HuH-7 (cell line): ENCODE measurements at regions not wholly inside any gene's neighbourhood (a gene's known extent, or its start where the extent isn't known, plus 50 kb on each side); places are given as distances from the start of the nearest gene placed in this dataset.
"Not testable (repeated sequence)": the region's sequence is repeated elsewhere in the genome, so short reads cannot be mapped to it uniquely, and the experiment has no call there.

Experiments
- DNase-seq: peaks from one replicate; pipeline ENCODE4 v3.0.0; 2011; ENCODE audit warnings: low spot score

DNA sequence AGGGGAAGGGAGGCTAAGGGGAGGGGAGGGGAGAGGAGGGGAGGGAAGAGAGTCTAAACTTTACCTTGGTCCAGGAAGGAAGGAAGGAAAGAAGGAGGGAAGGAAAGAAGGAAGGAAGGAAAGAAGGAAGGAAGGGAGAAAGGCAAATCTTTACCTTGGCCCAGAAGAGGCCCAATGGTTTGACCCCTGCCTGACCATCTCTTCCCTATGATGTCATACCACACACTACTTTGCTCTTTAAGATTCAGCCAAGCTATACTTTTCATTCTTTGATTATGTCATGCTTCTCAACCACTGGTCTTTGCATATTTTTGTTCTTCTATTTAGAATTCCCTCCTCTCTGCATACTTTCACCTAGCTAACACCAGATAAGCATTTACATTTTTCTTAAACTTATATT lies 1077.5 kb downstream of the PCDH9 start:
- no peak for DNase-seq

DNA sequence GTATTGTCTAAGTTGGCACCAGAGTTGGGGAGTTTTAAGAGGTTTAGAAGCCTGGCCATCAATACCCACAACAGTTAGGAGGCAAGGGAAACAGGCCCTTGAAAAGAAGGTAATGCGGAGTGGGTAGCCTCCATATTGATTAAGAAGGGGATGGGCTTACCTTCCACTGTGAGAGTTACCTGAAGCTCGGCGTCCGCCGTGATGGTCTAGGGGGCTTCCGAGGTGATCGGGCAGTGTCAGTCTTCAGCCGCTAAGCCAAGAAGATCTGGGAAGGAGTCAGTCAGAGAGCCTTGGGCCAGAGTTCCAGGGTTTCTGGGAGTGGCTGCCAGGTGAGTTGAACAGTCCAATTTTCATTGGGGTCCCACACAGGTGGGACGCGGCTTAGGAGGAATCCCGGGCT lies 1085.8 kb downstream of the PCDH9 start:
- not testable (repeated sequence) for DNase-seq

DNA sequence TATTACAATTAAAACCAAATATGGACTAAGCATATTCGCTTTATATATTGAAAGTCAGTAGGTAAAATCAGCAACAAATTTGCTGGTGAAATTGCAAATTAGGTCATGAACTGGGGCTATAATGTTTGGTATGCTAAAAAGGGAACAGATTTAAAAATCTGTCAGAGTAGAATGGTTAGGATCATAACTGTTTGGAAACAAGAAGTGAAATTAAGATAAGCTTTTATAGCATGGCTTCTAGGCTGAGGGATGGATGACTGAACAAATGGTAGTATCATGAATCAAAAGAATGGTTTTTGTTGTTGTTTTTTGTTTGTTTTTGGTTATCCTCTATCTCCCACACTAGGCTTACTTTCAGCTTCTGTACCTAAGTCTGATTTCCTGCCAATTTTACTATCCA lies 1090.4 kb downstream of the PCDH9 start:
- DNase-seq: no peak

DNA sequence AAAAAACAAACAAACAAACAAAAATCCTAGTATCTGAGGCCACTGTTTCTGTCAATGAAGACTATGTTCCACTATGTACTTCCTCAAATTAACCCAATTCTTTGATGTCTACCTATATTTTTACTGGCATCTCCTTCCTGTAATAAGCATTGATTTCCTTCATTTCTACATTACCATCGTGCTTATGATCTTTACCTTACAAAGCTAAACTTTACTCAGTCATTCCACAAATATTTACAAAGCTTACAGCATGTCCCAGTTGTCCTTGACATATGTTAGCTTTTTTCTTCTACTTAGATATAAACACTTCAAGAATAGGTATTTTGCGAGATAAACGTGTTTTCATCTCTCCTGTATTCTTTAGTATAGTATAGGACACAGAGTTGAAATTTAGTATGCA lies 1090.9 kb downstream of the PCDH9 start:
- DNase-seq: no peak

DNA sequence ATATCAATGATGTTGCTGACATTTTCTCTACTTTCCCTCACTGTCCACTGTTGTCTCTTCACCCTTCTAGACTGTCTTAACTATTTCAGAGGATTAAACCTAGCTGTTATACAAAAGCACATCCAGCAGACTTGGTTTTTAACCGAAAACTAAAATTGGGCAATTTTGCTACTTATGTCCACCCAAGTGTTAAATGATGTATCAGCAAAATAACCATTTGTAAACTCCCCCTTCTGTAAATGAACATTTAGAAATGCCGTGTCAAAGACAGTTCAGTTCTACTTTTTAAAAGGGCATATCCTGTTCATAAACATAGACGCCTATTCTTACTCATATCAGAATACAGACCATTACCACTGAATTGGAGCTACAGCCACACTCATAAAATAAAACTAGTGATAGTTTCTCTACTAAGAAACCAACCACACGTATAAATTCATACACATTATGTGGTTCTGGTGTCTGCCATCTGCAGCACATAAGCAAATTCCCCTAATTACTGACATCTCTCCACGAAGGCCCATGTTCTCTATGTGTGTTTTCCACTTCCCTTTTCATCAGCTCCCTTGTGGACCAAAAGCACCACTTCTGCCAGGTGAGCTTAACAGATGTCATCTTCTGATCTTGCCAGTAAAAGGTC lies 1091.8 kb downstream of the PCDH9 start:
- no peak for DNase-seq

DNA sequence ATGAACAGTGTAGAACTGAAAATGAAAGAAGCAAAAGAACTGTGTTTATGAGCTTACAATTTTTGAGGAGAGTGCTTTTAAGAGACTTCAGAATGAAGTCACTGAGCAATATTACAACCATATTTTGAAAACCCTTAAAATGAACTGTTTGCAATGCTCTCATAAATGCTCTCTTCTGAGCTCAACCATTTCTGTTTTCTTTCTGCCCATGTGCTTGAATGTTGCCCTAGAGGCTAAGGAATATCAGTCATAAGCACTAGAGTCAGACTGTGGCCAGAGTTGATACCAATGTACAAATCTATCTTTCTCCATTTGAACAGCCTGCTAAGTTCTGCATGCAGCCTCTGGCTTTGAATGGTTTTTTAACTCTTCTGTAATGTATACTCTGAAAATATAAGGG lies 1092.8 kb downstream of the PCDH9 start:
- no peak for DNase-seq

DNA sequence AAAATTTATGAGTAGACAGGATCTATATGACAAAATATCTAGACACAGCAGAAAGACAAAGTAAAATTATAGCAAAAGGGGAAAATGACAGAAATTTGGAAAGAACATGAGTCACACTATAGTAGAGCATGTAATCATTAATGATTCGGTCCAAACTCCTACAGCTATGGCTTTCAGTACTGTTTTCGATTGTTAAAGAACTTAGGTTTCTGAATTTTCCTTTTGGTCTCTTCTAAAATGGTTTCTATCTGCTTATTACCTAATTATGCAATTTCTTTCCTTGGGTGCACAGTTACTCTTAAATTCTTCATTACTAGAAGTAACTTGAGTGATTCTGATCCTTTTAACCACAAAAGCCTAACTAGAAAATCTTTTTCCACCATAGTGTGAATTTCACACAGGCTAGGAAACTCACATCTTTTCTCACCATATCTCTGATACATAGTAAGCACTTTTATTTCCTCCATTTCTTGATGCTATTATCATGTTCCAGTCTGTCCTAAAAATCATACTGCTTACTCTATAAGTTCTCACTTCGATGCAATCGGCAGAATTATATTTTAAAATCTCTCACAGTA lies 1101.4 kb downstream of the PCDH9 start:
- DNase-seq: no peak

DNA sequence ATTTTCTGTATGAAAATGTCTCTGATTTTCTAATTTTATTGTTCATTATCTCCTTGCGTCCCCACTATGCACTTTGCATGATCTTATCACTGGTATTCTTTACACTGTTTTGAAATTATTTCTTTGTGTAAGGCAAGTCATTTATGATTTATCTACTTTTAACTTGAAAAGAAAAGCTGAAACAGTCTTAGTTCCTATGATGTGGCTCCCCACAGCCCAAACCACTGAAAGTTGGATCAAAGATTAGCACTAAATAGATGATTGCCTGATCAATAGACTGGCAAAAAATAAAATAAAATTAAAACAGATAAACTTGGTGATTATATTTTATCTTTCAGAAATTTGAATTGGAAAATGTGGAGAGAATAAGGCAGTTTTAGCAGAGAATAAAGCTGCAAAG lies 1101.9 kb downstream of the PCDH9 start:
- DNase-seq: no peak

DNA sequence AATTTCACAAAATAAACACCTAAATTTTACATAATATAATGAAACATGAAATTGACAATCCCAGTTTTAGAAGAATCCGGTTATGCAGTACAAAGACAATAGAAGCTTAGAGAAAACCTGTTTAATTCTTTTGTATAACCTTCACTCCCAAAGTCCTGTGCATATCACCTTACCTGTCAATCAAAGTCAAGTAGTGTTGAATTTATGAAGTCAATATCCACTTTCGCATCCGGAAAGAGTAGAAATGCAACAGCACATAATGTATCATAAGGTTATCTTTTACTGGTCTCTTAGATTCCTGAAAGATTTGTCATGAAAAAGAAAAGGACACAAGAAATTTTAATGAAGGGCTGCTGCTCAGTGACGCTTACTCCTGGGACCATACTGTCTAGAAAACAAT lies 1112.6 kb downstream of the PCDH9 start:
- no peak for DNase-seq

DNA sequence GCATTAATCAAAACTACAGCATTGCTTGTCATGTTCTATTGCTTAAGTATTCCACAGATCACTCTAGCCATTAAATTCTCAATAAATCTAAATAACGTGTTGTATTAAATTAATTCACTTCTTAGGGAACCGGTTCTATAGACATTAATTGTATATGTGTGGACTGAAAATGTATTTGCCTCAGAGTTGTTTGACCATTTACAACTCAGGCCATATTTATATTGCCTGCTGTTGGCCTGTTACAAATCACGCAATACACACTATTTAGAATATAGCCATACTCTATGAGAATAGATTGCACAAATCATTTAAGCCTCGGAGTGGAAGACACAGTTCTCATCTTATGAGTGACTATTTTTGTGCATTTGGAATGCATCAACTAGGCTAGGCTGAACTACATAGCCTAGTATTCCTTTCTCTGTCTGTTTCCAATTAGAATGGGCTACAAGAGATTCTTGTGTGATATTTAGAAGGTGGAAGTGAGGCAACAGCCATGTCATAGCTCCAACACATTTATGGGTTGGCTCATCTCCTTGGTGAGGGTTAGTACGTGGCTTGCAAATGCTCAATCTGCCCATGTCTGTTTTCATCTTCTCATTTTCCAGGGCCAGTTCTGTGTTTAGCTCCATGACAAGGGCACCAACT lies 1116.1 kb downstream of the PCDH9 start:
- no peak for DNase-seq

DNA sequence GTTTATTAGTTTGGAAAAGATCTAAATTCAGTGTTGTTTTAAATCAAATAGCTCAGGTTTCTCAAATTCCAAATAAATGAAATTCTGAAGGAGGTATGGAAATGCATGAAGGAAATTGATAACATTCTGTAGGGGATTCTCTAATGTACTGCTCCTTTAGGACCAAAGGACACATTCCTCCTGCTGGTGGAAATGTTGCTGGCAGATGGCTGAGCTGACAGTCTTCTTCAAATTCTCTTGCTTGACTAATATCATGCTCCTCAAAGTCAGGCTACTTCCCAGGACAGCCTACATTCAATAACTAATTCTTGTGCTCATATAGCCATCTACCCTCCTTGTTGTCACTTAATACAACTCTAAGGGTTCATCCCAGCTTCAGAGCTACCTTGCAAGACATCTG lies 1118.5 kb downstream of the PCDH9 start:
- no peak for DNase-seq

DNA sequence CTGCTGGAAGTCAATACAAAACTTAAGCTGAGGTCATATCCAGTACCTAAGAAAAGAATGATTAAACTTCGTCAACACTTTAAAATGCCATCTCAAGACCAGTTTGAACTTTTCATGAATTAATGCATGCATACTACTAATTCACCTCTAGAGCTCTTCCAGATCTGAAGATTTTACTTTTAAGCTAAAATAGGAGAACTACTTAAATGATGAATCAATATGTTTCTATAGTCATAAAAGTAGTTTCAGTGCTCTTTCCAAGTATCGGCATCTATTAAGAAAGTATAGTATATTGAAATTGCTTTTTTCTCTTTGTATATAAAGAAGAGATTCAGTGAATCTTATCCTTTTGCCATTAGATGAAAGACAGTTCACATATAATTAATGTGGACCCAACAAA lies 1123.9 kb downstream of the PCDH9 start:
- DNase-seq: no peak

DNA sequence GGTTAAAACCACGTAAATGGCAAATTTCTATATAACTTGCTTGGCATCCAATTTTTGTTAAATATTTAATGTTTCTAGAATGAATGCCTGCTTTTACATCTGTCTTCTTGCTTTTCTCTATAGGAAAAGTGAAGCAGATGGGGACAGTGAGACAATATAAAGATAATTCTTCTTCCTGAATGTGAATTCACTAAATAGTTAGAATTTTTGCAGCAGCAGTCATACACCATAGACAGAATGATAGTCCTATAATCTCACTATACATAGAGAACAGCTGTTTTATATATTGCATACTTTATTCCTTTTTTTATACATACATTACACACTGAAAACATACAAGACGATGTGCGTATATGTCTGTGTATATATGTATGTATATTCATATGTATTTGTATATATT lies 1127.3 kb downstream of the PCDH9 start:
- no peak for DNase-seq

DNA sequence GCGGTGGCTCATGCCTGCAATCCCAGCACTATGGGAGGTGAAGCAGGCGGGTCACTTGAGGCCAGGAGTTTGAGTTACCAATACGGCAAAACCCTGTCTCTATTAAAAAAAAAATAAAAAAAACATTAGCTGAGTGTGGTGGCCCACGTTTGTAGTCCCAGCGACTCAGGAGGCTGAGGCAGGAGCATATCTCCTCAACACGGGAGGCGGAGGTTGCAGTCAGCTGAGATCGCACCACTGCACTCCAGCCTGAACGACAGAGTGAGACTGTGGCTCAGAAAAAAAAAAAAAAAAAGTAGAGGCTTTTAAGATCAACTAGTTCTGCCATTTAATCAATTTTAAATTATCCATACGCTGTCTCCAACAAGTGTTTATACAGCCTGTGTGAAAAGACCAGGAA lies 1130.3 kb downstream of the PCDH9 start:
- no peak for DNase-seq

DNA sequence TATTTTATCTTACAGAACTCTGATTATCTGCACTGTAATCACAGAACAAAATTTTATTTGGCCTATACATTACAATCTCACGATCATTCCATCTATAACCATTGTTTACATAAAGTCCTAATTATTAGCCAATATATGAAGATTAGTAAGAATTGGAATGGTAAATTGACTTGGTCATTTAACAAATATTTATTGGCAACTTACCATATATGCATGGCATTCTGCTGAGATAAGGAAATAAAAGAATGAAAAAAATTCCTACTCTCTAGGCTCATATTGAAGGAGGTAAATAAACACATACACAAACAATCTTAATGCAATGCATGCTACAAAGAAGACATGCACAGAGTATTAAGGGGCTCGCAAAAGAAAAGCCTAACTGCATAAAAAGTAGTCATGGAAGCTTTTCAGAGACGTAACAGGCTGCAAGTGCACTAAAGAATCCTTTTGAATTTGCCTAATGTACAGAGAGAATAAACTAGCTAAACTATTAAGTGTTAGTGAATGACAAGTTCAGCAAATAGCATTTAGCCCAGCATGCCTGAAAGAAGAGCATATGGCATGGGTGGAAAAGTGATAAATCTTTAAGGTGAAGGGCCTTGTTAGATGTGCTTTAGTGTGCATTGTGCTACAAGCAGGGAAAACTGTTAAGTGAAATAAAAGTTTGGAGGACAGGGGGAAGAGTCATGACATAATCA lies 1131.1 kb downstream of the PCDH9 start:
- no peak for DNase-seq

DNA sequence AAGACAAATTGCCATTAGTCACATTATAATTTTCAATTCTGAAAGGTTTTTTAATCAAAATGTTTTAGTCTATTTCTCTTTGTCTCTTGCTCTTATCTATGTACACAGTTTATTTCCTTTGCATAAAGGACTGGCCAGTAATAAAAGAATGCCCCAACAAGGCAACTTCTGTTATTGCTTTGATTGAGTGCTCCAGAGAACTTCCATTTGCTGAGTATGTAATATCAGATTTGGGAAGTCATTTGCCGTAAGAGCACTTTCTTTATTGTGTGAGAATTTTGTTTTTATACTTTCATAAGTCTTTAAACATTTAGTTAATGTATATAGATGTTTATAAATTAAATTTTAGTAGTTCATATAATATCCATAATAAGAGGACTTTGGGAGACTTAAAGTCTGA lies 1140.4 kb downstream of the PCDH9 start:
- no peak for DNase-seq

DNA sequence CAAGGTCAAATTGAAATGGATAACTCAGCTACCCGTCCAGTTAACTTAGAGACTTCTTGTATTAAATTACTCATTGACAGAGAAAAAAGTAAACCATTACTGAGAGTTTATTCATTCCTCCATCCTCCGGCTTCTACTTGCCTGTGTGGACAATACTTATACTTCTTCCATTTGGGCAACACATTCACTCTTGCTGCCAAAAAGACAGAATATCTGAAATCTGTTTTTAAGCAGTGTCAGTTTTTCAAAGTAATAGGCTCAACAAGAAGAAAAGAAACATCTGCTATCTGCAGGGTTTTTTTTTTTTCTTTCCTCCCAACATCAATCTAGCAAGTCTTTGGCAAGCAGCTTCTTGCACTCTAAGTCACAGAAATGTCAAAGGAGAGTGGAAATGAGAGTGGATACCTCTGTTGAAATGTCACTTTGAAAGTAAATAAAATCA lies 1142.8 kb downstream of the PCDH9 start:
- DNase-seq: no peak

DNA sequence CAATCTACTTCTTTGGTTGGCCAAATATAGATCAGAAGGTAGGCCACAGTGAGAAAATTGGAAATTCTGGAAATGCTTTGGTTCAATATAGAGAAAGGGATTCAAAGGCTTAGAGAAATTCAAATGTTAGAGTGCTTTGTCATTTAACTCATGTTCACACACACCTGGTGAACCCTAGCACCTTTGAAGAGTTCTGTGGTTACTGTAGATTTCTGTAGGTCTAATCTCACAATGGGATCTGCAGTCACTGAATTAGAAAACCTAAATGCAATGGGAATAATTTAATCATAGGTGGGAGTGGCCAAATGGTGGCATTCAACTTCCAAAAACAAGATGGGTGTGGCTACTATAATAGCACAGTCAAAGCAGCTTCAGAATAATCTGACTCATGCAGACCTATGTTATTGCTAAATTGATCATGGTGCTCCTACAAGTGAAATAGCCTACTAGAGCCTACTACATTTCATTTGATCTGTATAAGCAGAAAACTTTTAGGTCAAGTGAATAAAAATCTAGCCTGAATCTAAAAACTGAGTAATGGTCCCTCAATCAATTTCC lies 1152.9 kb downstream of the PCDH9 start:
- no peak for DNase-seq

DNA sequence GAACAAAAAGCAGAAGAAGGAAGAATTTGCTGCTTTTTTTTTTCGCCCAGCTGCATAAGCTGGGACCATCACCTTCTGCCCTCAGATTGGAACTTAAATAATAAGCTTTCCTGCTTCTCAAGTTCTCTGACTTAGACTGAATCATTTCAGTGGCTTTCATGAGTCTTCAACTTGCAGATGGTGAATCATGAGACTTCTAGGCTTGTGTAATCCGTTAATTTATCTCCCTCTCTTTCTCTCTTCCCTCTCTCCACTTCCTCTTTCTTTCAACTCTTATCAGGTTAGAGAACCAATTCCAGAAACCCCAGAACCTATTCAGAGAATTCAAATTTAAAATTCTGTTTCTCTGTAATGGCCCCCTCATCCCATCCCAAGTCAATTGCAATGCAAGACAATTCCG lies 1153.7 kb downstream of the PCDH9 start:
- no peak for DNase-seq

DNA sequence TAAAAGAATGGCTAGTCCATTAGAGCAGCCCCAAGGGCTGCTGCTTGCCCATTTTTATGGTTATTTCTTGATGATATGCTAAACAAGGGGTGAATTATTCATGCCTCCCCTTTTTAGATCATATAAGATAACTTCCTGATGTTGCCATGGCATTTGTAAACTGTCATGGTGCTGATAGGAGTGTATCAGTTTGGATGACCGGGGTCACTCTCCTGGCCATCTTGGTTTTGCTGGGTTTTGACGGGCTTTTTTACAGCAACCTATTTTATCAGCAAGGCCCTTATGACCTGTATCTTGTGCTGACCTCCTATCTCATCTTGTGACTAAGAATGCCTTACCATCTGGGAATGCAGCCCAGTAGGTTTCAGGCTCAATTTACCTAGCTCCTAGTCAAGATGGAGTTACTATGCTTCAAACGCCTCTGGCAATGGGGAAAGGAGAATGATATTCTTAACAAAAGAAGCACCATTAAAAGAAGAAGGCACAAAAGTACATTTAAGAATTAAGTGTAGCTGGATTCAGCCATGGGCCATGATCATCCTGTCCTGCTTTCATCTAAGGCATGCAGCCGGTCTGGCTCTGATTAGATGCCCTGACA lies 1156.0 kb downstream of the PCDH9 start:
- DNase-seq: no peak

DNA sequence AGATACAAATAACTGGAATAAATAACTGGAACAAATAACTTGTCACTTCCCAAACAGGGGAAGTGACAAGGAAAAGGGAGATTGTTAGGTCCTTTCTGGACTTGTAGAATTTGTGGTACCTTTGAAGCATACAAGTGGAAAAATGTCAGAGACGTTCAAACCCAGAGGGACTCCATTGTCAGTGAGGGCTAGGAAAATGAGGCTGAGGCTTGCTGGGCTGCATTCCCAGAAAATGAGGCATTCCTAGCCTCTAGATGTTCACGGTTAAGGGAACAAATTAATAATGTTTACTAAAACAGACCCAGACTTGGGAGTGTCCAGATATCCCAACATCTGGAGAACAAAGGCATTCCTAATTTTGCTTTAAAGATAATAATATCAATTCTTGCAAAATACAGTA lies 1158.0 kb downstream of the PCDH9 start:
- DNase-seq: not testable (repeated sequence)

DNA sequence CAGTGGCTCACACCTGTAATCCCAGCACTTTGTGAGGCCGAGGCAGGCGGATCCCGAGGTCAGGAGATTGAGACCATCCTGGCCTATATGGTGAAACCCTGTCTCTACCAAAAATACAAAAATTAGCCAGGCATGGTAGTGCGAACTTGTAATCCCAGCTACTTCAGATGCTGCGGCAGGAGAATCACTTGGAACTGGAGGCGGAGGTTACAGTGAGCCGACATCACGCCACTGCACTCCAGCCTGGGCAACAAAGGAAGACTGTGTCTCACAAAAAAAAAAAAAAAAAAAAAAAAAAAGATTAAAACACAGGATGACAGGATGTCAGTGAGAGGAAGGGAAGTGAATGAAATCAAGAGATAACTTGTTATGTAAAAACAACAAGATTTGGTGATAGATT lies 1158.5 kb downstream of the PCDH9 start:
- DNase-seq: no peak

DNA sequence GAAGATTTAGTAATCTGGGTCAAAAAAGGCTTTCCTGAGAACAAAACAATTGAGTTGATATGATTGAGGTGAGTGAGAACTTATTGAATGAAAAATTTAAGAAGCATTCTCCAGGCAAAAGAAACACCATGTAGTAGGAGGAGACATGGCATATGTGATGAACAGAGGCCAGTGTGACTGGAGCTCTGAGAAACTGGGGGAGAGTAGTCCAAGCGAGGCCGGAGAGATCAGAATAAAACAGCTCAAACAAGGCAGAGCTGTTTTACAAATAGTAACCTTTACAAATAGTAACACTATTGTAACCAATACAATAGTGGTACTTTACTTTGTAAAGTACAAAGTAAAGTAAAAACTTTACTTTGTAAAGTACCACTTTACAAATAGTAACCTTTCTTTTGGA lies 1159.1 kb downstream of the PCDH9 start:
- DNase-seq: no peak
